Bronchial epithelial cell (primary cell): ENCODE measurements at regions not wholly inside any gene's neighbourhood (a gene's known extent, or its start where the extent isn't known, plus 50 kb on each side); places are given as distances from the start of the nearest gene placed in this dataset.

ENCODE experiments used
- DNase-seq: peaks from one replicate; pipeline ENCODE4 v3.0.0-alpha.2; 2010; ENCODE audit warnings: low read depth
- FAIRE-seq: peaks from 2 replicates; lab custom pipeline; 2011; peaks lifted over from hg19 to GRCh38; lab: Jason Lieb, UNC
- H3K27me3 ChIP-seq: 2 replicates; pipeline ENCODE4 v1.5.1; 2011; ENCODE audit warnings: low read length; ENCODE audit not compliant: control insufficient read depth, insufficient read depth
- H3K36me3 ChIP-seq: 2 replicates; pipeline ENCODE4 v1.5.1; 2011; ENCODE audit warnings: low read length; ENCODE audit not compliant: control insufficient read depth, insufficient read depth
- H3K4me3 ChIP-seq: 2 replicates; pipeline ENCODE4 v1.5.1; 2011; ENCODE audit warnings: mild to moderate bottlenecking, low read depth, low read length, control low read depth
- CTCF ChIP-seq: IDR thresholded peaks from 2 replicates; pipeline ENCODE4 v1.5.1; 2011; ENCODE audit warnings: mild to moderate bottlenecking, moderate library complexity, low read length, control low read depth, inconsistent platforms; ENCODE audit not compliant: insufficient read depth, severe bottlenecking

GRCh38 chr11:92873551-92873950 lies 95.9 kb upstream of the MTNR1B start:
- Histone ChIP-seq H3K36me3 (no peaks in the 10 kb centered on the region), H3K4me3 (no peak overlapping the region), H3K27me3 (no peaks in the 10 kb centered on the region)
- DNase-seq: no peak
- FAIRE-seq: no peak
- no peak for TF ChIP-seq CTCF

GRCh38 chr11:92875473-92875872 lies 94.0 kb upstream of the MTNR1B start:
- Histone ChIP-seq H3K27me3 (peaks cover 2% of the 10 kb centered on the region), H3K4me3 (no peak overlapping the region), H3K36me3 (no peaks in the 10 kb centered on the region)
- no peak for TF ChIP-seq CTCF
- DNase-seq: no peak
- no peak for FAIRE-seq

- H3K27me3 ChIP-seq: peaks cover 2% of the 10 kb centered on the region
- no peak for DNase-seq
- no peak overlapping the region for H3K4me3 ChIP-seq
- no peak for TF ChIP-seq CTCF
- H3K36me3 ChIP-seq: no peaks in the 10 kb centered on the region
- no peak for FAIRE-seq
Measured at GRCh38 chr11:92879086-92879485, 90.4 kb upstream of the MTNR1B start.

- FAIRE-seq: no peak
- DNase-seq: no peak
Measured at GRCh38 chr11:92880381-92880780, 89.1 kb upstream of the MTNR1B start.

GRCh38 chr11:92881940-92882450 lies 87.5 kb upstream of the MTNR1B start:
- TF ChIP-seq CTCF: no peak
- peaks cover 2% of the 10 kb centered on the region for H3K27me3 ChIP-seq
- FAIRE-seq (no peak), DNase-seq (no peak)
- H3K4me3 ChIP-seq: no peak overlapping the region
- H3K36me3 ChIP-seq: no peaks in the 10 kb centered on the region

More at GRCh38 chr11:92880381-92880780, 89.1 kb upstream of the MTNR1B start:
- TF ChIP-seq CTCF: no peak
- peaks cover 2% of the 10 kb centered on the region for H3K27me3 ChIP-seq
- H3K4me3 ChIP-seq: no peak overlapping the region
- no peaks in the 10 kb centered on the region for H3K36me3 ChIP-seq
